GM12878 (cell line): ENCODE measurements at regions not wholly inside any gene's neighbourhood (a gene's known extent, or its start where the extent isn't known, plus 50 kb on each side); places are given as distances from the start of the nearest gene placed in this dataset.

Experiments
- ATAC-seq: fragments of 200-7000 bp; cut with Tn5 transposase; 3 replicates; pipeline ENCODE4 v1.9.1; 2020; ENCODE audit warnings: mild to moderate bottlenecking, moderate library complexity
- BruUV-seq: library from RNA; stranded (reverse); fragments of 400-500 nt; replicated peaks from 2 replicates; lab custom pipeline; 2021; lab: Mats Ljungman, UMichigan
- CTCF ChIA-PET: fragments of 300-600 bp; sonication (Branson Sonifier 250); formaldehyde crosslinking; extraction: SDS; loops from one replicate; lab custom pipeline; 2021; ENCODE audit warnings: inconsistent platforms; lab: Yijun Ruan, JAX
- POLR2A ChIA-PET: fragments of 350-600 bp; formaldehyde crosslinking; extraction: SDS; loops from one replicate; lab custom pipeline; 2021; ENCODE audit warnings: inconsistent platforms; lab: Charles Lee
- RAD21 ChIA-PET: fragments of 300-600 bp; sonication (Branson Sonifier 250); formaldehyde crosslinking; loops from one replicate; lab custom pipeline; 2023; ENCODE audit warnings: antibody characterized with exemption; ENCODE audit not compliant: unreplicated experiment; lab: Charles Lee
- SMC1A ChIA-PET: fragments of 300-600 bp; sonication (Branson Sonifier 250); formaldehyde crosslinking; loops from one replicate; lab custom pipeline; 2023; ENCODE audit not compliant: unreplicated experiment, uncharacterized antibody; lab: Charles Lee
- DNase-seq: peaks from one replicate; pipeline ENCODE4 v3.0.0-alpha.2; 2011; ENCODE audit warnings: low read depth, low spot score
- FAIRE-seq: peaks from 3 replicates; lab custom pipeline; 2011; peaks lifted over from hg19 to GRCh38; lab: Jason Lieb, UNC
- H2AFZ ChIP-seq: 2 replicates; pipeline ENCODE4 v1.6.0; 2011; ENCODE audit warnings: low read depth, low read length, control low read depth; ENCODE audit not compliant: control insufficient read depth
- H3K27ac ChIP-seq: 2 replicates; pipeline ENCODE4 v1.5.1; 2011; ENCODE audit warnings: control low read depth; ENCODE audit not compliant: control insufficient read depth, insufficient read depth
- H3K27me3 ChIP-seq, 2 experiments: replicated peaks in 1 of 2; 2 replicates each; pipeline versions ENCODE4 v1.6.0 to v1.6.1; 2011; ENCODE audit warnings: low read length in 1 of 2; ENCODE audit not compliant: control insufficient read depth in 2 of 2, insufficient read depth in 2 of 2
- H3K36me3 ChIP-seq, 2 experiments: 2 replicates each; pipeline ENCODE4 v1.5.1; 2011; ENCODE audit warnings: low read length in 1 of 2; ENCODE audit not compliant: control insufficient read depth in 2 of 2, insufficient read depth in 2 of 2
- H3K4me1 ChIP-seq: 2 replicates; pipeline ENCODE4 v1.6.1; 2011; ENCODE audit warnings: mild to moderate bottlenecking, low read length, moderate library complexity, mixed read lengths; ENCODE audit not compliant: control insufficient read depth, insufficient read depth
- H3K4me2 ChIP-seq: 2 replicates; pipeline ENCODE4 v1.6.0; 2011; ENCODE audit warnings: control low read depth; ENCODE audit not compliant: control insufficient read depth, insufficient read depth
- H3K4me3 ChIP-seq: fragments of 200-600 bp; sonication (generic); 2 replicates; pipeline ENCODE4 v1.5.1; 2016
- H3K79me2 ChIP-seq: 2 replicates; pipeline ENCODE4 v1.6.0; 2011; ENCODE audit warnings: low read length; ENCODE audit not compliant: control insufficient read depth, insufficient read depth
- H3K9ac ChIP-seq: 2 replicates; pipeline ENCODE4 v1.8.0; 2011; ENCODE audit warnings: low read length, control low read depth, mixed read lengths; ENCODE audit not compliant: control insufficient read depth, insufficient read depth
- H3K9me3 ChIP-seq: replicated peaks from 3 replicates; pipeline ENCODE4 v1.5.1; 2011; ENCODE audit warnings: mild to moderate bottlenecking, low read length; ENCODE audit not compliant: control insufficient read depth, insufficient read depth
- H4K20me1 ChIP-seq: 2 replicates; pipeline ENCODE4 v1.6.0; 2011; ENCODE audit not compliant: control insufficient read depth, insufficient read depth
- ASH2L ChIP-seq: fragments of 300-600, 200-600 bp; sonication (generic); IDR thresholded peaks from 2 replicates; pipeline ENCODE4 v1.6.1; 2017; ENCODE audit warnings: low read depth, mild to moderate bottlenecking, borderline replicate concordance
- BRCA1 ChIP-seq: IDR thresholded peaks from 2 replicates; pipeline ENCODE4 v1.6.1; 2011; ENCODE audit warnings: low read depth, low read length, improper control_type of control experiment
- CEBPB ChIP-seq, 2 experiments: fragments of 150-350 bp in 1 of 2; IDR thresholded peaks; 2 replicates each; pipeline ENCODE4 v1.6.1; 2012 to 2014; ENCODE audit warnings: low read depth in 2 of 2, low read length in 2 of 2, borderline replicate concordance in 1 of 2, inconsistent platforms in 1 of 2
- IKZF2 ChIP-seq, 2 experiments: fragments of 450-650 bp; IDR thresholded peaks; 2 replicates each; pipeline ENCODE4 v1.6.1; 2017; ENCODE audit warnings: mild to moderate bottlenecking in 2 of 2, moderate library complexity in 2 of 2
- KDM1A ChIP-seq: fragments of 200-600 bp; sonication (generic); IDR thresholded peaks from 2 replicates; pipeline ENCODE4 v1.6.1; 2016; ENCODE audit warnings: borderline replicate concordance
- RAD21 ChIP-seq: IDR thresholded peaks from 2 replicates; pipeline ENCODE4 v1.6.1; 2011; ENCODE audit warnings: mild to moderate bottlenecking, low read depth, low read length, moderate library complexity; ENCODE audit not compliant: insufficient read depth
- RUNX3 ChIP-seq: IDR thresholded peaks from 2 replicates; pipeline ENCODE4 v1.6.1; 2012; ENCODE audit warnings: low read length, inconsistent platforms
- SIX5 ChIP-seq: IDR thresholded peaks from 2 replicates; pipeline ENCODE4 v1.6.1; 2011; ENCODE audit warnings: mild to moderate bottlenecking, low read depth, low read length, moderate library complexity; ENCODE audit not compliant: severe bottlenecking
- SREBF2 ChIP-seq: IDR thresholded peaks from 2 replicates; pipeline ENCODE4 v1.6.1; 2012; ENCODE audit warnings: mild to moderate bottlenecking, low read length
- WRNIP1 ChIP-seq: IDR thresholded peaks from 2 replicates; pipeline ENCODE4 v1.6.1; 2011; ENCODE audit warnings: low read depth, low read length, improper control_type of control experiment, borderline replicate concordance
- ZNF207 ChIP-seq: fragments of 450-650 bp; IDR thresholded peaks from 2 replicates; pipeline ENCODE4 v1.6.1; 2014; ENCODE audit warnings: antibody characterized with exemption, mild to moderate bottlenecking, borderline replicate concordance
- ZNF622 ChIP-seq: fragments of 450-650 bp; IDR thresholded peaks from 2 replicates; pipeline ENCODE4 v1.6.1; 2017; ENCODE audit warnings: mild to moderate bottlenecking, inconsistent platforms
- ZSCAN29 ChIP-seq: fragments of 450-650 bp; IDR thresholded peaks from 2 replicates; pipeline ENCODE4 v1.6.1; 2017; ENCODE audit warnings: mild to moderate bottlenecking, moderate library complexity
- WGBS: methylation state at CpG from one replicate; pipeline ENCODE4 v1.1.6; 2016; ENCODE audit warnings: low lambda C conversion rate; ENCODE audit not compliant: insufficient replicate concordance, insufficient coverage; ENCODE audit errors: missing lambda C conversion rate; 5-methylcytosine and 5-hydroxymethylcytosine counted together
- in situ Hi-C: fragments of 300-500 bp; cut with MboI; formaldehyde crosslinking; loops from 9 replicates; pipeline ENCODE4 v1.14.3; 2018; ENCODE audit warnings: mixed read lengths
- intact Hi-C: fragments of 100-400 bp; cut with micrococcal nuclease; formaldehyde crosslinking; loops from one replicate; pipeline ENCODE4 v1.14.2; 2022; ENCODE audit not compliant: unreplicated experiment
- TF ChIP-seq, protein P1 (sequence below): IDR thresholded peaks from 2 replicates; pipeline ENCODE4 v1.6.1; 2012; ENCODE audit warnings: improper control_type of control experiment, low read depth, low read length; ENCODE audit not compliant: insufficient replicate concordance
- TF ChIP-seq, protein P2 (sequence below): fragments of 450-650 bp; IDR thresholded peaks from 2 replicates; pipeline ENCODE4 v1.6.1; 2016; ENCODE audit warnings: mild to moderate bottlenecking, moderate library complexity, borderline replicate concordance

DNA sequence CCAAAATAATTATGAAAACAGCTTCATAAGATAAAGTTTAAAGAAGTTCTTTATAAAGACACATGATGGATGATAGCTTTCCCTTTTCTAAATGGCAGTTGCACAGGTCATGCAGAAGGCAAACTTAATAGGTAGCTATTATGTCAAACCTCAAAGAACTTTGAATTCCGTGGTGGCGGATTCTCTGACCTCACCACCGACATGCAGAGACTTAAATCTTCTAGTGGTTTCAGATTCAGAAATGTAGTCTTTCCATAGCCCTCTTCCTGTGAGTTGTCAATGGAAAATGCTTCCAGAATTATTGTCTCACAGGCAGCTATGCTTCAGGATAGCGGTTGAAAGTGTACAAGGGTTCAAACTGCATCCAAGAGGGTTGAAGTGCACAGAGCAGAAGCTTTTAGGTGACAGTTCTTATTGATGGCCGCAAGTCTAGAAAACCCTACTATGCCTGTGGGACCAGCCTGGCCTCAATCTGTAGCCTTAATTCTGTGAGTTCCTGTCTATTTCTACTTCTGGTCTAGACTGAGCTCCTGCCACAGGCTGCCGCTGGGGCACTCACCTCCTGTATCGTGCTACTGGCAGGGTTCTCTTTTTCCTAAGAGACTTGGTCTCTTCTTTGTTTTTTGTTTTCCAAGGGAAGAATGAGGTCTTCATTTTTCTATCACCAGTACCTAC lies 117.0 kb upstream of the ERRFI1 start:
- no peak overlapping the region for H3K27ac ChIP-seq
- CTCF ChIA-PET = interaction anchor here (1.0 to 1.2 kb wide), 2 partner anchors 8 to 128 kb away, joined by 3 read pairs; no protein-coding TSS in a partner anchor
- intact Hi-C loops = no loop called here
- ATAC-seq (no peak), DNase-seq (no peak), FAIRE-seq (no peak)
- no peaks in the 10 kb centered on the region; the same call in 2 of the 3 replicates for H3K9me3 ChIP-seq
- RAD21 ChIA-PET = interaction anchor here (0.6 to 1.1 kb wide), 3 partner anchors 8 to 60 kb away, joined by 3 to 4 read pairs (median 3); no protein-coding TSS in a partner anchor
- no peaks in the 10 kb centered on the region for H4K20me1 ChIP-seq
- H3K79me2 ChIP-seq = no peaks in the 10 kb centered on the region
- H3K27me3 ChIP-seq = no peaks in the 10 kb centered on the region
- in situ Hi-C loops = no loop called here
- peaks cover 11% of the 10 kb centered on the region for H3K4me1 ChIP-seq
- no peak overlapping the region for H2AFZ ChIP-seq
- H3K4me3 ChIP-seq = no peak overlapping the region
- H3K36me3 ChIP-seq = no peaks in the 10 kb centered on the region
- WGBS = 60% methylated on average over 7 of the region's 7 CpGs
- no TSS peak for BruUV-seq
- H3K9ac ChIP-seq = no peak overlapping the region
- POLR2A ChIA-PET = interaction anchor here (0.6 kb wide), 2 partner anchors 91 to 1298 kb away, joined by 3 to 6 read pairs; no protein-coding TSS in a partner anchor
- SMC1A ChIA-PET = interaction anchor here (0.7 to 1.5 kb wide), 6 partner anchors 10 to 292 kb away, joined by 3 to 6 read pairs (median 4); no protein-coding TSS in a partner anchor
- no peak overlapping the region for H3K4me2 ChIP-seq
- no peak for TF ChIP-seq RAD21
- TF ChIP-seq RUNX3 = no peak
- TF ChIP-seq, protein P1, sequence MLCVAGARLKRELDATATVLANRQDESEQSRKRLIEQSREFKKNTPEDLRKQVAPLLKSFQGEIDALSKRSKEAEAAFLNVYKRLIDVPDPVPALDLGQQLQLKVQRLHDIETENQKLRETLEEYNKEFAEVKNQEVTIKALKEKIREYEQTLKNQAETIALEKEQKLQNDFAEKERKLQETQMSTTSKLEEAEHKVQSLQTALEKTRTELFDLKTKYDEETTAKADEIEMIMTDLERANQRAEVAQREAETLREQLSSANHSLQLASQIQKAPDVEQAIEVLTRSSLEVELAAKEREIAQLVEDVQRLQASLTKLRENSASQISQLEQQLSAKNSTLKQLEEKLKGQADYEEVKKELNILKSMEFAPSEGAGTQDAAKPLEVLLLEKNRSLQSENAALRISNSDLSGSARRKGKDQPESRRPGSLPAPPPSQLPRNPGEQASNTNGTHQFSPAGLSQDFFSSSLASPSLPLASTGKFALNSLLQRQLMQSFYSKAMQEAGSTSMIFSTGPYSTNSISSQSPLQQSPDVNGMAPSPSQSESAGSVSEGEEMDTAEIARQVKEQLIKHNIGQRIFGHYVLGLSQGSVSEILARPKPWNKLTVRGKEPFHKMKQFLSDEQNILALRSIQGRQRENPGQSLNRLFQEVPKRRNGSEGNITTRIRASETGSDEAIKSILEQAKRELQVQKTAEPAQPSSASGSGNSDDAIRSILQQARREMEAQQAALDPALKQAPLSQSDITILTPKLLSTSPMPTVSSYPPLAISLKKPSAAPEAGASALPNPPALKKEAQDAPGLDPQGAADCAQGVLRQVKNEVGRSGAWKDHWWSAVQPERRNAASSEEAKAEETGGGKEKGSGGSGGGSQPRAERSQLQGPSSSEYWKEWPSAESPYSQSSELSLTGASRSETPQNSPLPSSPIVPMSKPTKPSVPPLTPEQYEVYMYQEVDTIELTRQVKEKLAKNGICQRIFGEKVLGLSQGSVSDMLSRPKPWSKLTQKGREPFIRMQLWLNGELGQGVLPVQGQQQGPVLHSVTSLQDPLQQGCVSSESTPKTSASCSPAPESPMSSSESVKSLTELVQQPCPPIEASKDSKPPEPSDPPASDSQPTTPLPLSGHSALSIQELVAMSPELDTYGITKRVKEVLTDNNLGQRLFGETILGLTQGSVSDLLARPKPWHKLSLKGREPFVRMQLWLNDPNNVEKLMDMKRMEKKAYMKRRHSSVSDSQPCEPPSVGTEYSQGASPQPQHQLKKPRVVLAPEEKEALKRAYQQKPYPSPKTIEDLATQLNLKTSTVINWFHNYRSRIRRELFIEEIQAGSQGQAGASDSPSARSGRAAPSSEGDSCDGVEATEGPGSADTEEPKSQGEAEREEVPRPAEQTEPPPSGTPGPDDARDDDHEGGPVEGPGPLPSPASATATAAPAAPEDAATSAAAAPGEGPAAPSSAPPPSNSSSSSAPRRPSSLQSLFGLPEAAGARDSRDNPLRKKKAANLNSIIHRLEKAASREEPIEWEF = no peak
- no peak for TF ChIP-seq WRNIP1
- TF ChIP-seq BRCA1 = no peak
- TF ChIP-seq SIX5 = no peak
- no peak for TF ChIP-seq CEBPB (IDR thresholded peaks at IDR 0.05; ENCODE audit: borderline replicate concordance in 1 of 2, low read depth in 2 of 2, low read length in 2 of 2)
- TF ChIP-seq ASH2L = no peak
- TF ChIP-seq ZNF622 = no peak
- TF ChIP-seq KDM1A = no peak
- no peak for TF ChIP-seq ZNF207
- no peak for TF ChIP-seq IKZF2 (IDR thresholded peaks at IDR 0.05)
- TF ChIP-seq SREBF2 = no peak
- no peak for TF ChIP-seq ZSCAN29
- TF ChIP-seq, protein P2, sequence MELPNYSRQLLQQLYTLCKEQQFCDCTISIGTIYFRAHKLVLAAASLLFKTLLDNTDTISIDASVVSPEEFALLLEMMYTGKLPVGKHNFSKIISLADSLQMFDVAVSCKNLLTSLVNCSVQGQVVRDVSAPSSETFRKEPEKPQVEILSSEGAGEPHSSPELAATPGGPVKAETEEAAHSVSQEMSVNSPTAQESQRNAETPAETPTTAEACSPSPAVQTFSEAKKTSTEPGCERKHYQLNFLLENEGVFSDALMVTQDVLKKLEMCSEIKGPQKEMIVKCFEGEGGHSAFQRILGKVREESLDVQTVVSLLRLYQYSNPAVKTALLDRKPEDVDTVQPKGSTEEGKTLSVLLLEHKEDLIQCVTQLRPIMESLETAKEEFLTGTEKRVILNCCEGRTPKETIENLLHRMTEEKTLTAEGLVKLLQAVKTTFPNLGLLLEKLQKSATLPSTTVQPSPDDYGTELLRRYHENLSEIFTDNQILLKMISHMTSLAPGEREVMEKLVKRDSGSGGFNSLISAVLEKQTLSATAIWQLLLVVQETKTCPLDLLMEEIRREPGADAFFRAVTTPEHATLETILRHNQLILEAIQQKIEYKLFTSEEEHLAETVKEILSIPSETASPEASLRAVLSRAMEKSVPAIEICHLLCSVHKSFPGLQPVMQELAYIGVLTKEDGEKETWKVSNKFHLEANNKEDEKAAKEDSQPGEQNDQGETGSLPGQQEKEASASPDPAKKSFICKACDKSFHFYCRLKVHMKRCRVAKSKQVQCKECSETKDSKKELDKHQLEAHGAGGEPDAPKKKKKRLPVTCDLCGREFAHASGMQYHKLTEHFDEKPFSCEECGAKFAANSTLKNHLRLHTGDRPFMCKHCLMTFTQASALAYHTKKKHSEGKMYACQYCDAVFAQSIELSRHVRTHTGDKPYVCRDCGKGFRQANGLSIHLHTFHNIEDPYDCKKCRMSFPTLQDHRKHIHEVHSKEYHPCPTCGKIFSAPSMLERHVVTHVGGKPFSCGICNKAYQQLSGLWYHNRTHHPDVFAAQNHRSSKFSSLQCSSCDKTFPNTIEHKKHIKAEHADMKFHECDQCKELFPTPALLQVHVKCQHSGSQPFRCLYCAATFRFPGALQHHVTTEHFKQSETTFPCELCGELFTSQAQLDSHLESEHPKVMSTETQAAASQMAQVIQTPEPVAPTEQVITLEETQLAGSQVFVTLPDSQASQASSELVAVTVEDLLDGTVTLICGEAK = no peak
